K562 (cell line): ENCODE measurements at regions not wholly inside any gene's neighbourhood (a gene's known extent, or its start where the extent isn't known, plus 50 kb on each side); places are given as distances from the start of the nearest gene placed in this dataset.

Experiments used
- ATAC-seq: fragments of 200-7000 bp; cut with Tn5 transposase; 3 replicates; pipeline ENCODE4 v1.9.1; 2020; ENCODE audit warnings: moderate library complexity
- BruUV-seq: library from RNA; stranded (reverse); fragments of 400-500 nt; replicated peaks from 2 replicates; lab custom pipeline; 2021; lab: Mats Ljungman, UMichigan
- CTCF ChIA-PET: fragments of 300-600 bp; formaldehyde crosslinking; extraction: SDS; loops from one replicate; lab custom pipeline; 2021; ENCODE audit warnings: low intra/inter-chr PET ratio; lab: Yijun Ruan, JAX
- POLR2A ChIA-PET: fragments of 300-600, 350-650 bp; sonication (Branson Sonifier 250); formaldehyde crosslinking; extraction: SDS; loops from one replicate; lab custom pipeline; 2021; ENCODE audit warnings: antibody characterized with exemption, inconsistent platforms; lab: Yijun Ruan, JAX
- DNase-seq, 4 experiments: peaks; one replicate each; pipeline versions ENCODE4 v3.0.0 to v3.0.0-alpha.2; 2011 to 2018; ENCODE audit warnings: low spot score in 3 of 4, mixed read lengths in 3 of 4; ENCODE audit errors: extremely low read depth in 1 of 4
- FAIRE-seq: peaks from 2 replicates; lab custom pipeline; 2011; peaks lifted over from hg19 to GRCh38; lab: Jason Lieb, UNC
- H2AFZ ChIP-seq: 2 replicates; pipeline ENCODE4 v1.6.0; 2011; ENCODE audit warnings: low read depth, low read length, control low read depth, inconsistent platforms
- H3K27ac ChIP-seq: fragments of 200-600 bp; 3 replicates; pipeline ENCODE4 v1.8.0; 2011; ENCODE audit warnings: low read depth, mild to moderate bottlenecking, control low read depth, inconsistent platforms, low read length, moderate library complexity, mixed read lengths; ENCODE audit errors: extremely low read depth
- H3K27me3 ChIP-seq, 2 experiments: fragments of 300-600 bp in 1 of 2; 2 replicates in 1 of 2; 3 replicates in 1 of 2; pipeline versions ENCODE4 v1.6.0 to v1.8.0; 2011; ENCODE audit warnings: inconsistent platforms in 2 of 2, low read length in 2 of 2, mild to moderate bottlenecking in 1 of 2, mixed read lengths in 1 of 2, moderate library complexity in 1 of 2; ENCODE audit not compliant: control insufficient read depth in 2 of 2, insufficient read depth in 2 of 2
- H3K36me3 ChIP-seq: fragments of 300-600 bp; 3 replicates; pipeline ENCODE4 v1.8.0; 2011; ENCODE audit warnings: mild to moderate bottlenecking, low read length, inconsistent platforms; ENCODE audit not compliant: control insufficient read depth, insufficient read depth
- H3K4me1 ChIP-seq, 2 experiments: fragments of 200-600 bp in 1 of 2; replicated peaks in 1 of 2; 2 replicates in 1 of 2; 3 replicates in 1 of 2; pipeline versions ENCODE4 v1.5.1 to v1.8.0; 2011; ENCODE audit warnings: inconsistent platforms in 2 of 2, low read length in 2 of 2, mild to moderate bottlenecking in 1 of 2, mixed read lengths in 1 of 2, moderate library complexity in 1 of 2; ENCODE audit not compliant: control insufficient read depth in 2 of 2, insufficient read depth in 2 of 2
- H3K4me2 ChIP-seq: 2 replicates; pipeline ENCODE4 v1.6.1; 2011; ENCODE audit warnings: low read length, control low read depth, inconsistent platforms, mixed read lengths; ENCODE audit not compliant: insufficient read depth
- H3K4me3 ChIP-seq: fragments of 200-600 bp; sonication (generic), shearing (Covaris generic); 2 replicates; pipeline ENCODE4 v1.5.1; 2016; ENCODE audit warnings: control low read depth, inconsistent platforms
- H3K79me2 ChIP-seq: fragments of 200-600 bp; 3 replicates; pipeline ENCODE4 v1.8.0; 2011; ENCODE audit warnings: low read length, inconsistent platforms; ENCODE audit not compliant: control insufficient read depth, insufficient read depth
- H3K9ac ChIP-seq, 2 experiments: 2 replicates each; pipeline versions ENCODE4 v1.6.0 to v1.6.1; 2011; ENCODE audit warnings: low read depth in 2 of 2, low read length in 2 of 2, control low read depth in 1 of 2, inconsistent platforms in 1 of 2, mild to moderate bottlenecking in 1 of 2, mixed read lengths in 1 of 2; ENCODE audit not compliant: insufficient read depth in 1 of 2
- H3K9me1 ChIP-seq: one replicate; pipeline ENCODE4 v1.6.0; 2011; ENCODE audit warnings: inconsistent platforms, mild to moderate bottlenecking, low read length, moderate library complexity; ENCODE audit not compliant: control insufficient read depth, insufficient read depth
- H3K9me3 ChIP-seq: replicated peaks from 2 replicates; pipeline ENCODE4 v1.5.1; 2011; ENCODE audit warnings: low read depth, low read length, inconsistent platforms; ENCODE audit not compliant: control insufficient read depth, insufficient read depth
- H4K20me1 ChIP-seq: replicated peaks from 2 replicates; pipeline ENCODE4 v1.6.1; 2011; ENCODE audit warnings: low read length, inconsistent platforms, mixed read lengths; ENCODE audit not compliant: control insufficient read depth, insufficient read depth
- AFF1 ChIP-seq, 2 experiments: fragments of 450-650 bp; IDR thresholded peaks; 2 replicates each; pipeline ENCODE4 v1.6.1; 2018; ENCODE audit warnings: mild to moderate bottlenecking in 2 of 2, low read depth in 1 of 2; ENCODE audit not compliant: partially characterized antibody in 2 of 2
- CBFA2T3 ChIP-seq: fragments of 450-650 bp; IDR thresholded peaks from 2 replicates; pipeline ENCODE4 v1.6.1; 2017
- CTCF ChIP-seq, 3 experiments: IDR thresholded peaks in 2 of 3; conservative IDR thresholded peaks in 1 of 3; 2 replicates each; pipeline ENCODE4 v1.5.1; 2011 to 2012; ENCODE audit warnings: low read length in 3 of 3, mild to moderate bottlenecking in 3 of 3, control low read depth in 2 of 3, improper control_type of control experiment in 1 of 3, inconsistent platforms in 1 of 3, low read depth in 1 of 3, mixed read lengths in 1 of 3, moderate library complexity in 1 of 3; ENCODE audit not compliant: insufficient read depth in 2 of 3
- FIP1L1 ChIP-seq: fragments of 200-400 bp; formaldehyde crosslinking; IDR thresholded peaks from 2 replicates; pipeline ENCODE4 v1.6.1; 2018; ENCODE audit warnings: mild to moderate bottlenecking, low read depth, low read length; ENCODE audit not compliant: poor library complexity, severe bottlenecking
- FOXA3 ChIP-seq, 2 experiments: fragments of 450-650 bp in 1 of 2; sonication (generic) in 1 of 2; formaldehyde crosslinking; IDR thresholded peaks in 1 of 2; conservative IDR thresholded peaks in 1 of 2; 2 replicates each; pipeline versions ENCODE4 v1.4.0 to v1.8.0; 2020 to 2022; ENCODE audit warnings: mild to moderate bottlenecking in 2 of 2, missing genetic modification reagents in 1 of 2
- HEY1 ChIP-seq: fragments of 250-450 bp; sonication (Bioruptor Pico); IDR thresholded peaks from 2 replicates; pipeline ENCODE4 v1.5.0; 2020; ENCODE audit warnings: mild to moderate bottlenecking, moderate library complexity, borderline replicate concordance
- HOXB6 ChIP-seq: fragments of 250-450 bp; sonication (Bioruptor Pico); IDR thresholded peaks from 2 replicates; pipeline ENCODE4 v1.5.1; 2022; ENCODE audit warnings: mild to moderate bottlenecking, borderline replicate concordance
- MTA2 ChIP-seq: fragments of 450-650 bp; IDR thresholded peaks from 2 replicates; pipeline ENCODE4 v1.6.1; 2016; ENCODE audit warnings: low read depth
- POLR2B ChIP-seq: fragments of 450-650 bp; IDR thresholded peaks from 2 replicates; pipeline ENCODE4 v1.6.1; 2018; ENCODE audit warnings: low read depth; ENCODE audit not compliant: partially characterized antibody
- SRSF3 ChIP-seq: fragments of 200-400 bp; formaldehyde crosslinking; IDR thresholded peaks from 2 replicates; pipeline ENCODE4 v1.6.1; 2016; ENCODE audit warnings: mild to moderate bottlenecking, low read length, moderate library complexity; ENCODE audit not compliant: insufficient read depth
- TBL1XR1 ChIP-seq, 2 experiments: IDR thresholded peaks; 2 replicates each; pipeline ENCODE4 v1.6.1; 2012; ENCODE audit warnings: improper control_type of control experiment in 2 of 2, low read length in 2 of 2, mild to moderate bottlenecking in 1 of 2
- ZBED1 ChIP-seq: IDR thresholded peaks from 2 replicates; pipeline ENCODE4 v1.6.1; 2014
- ZNF444 ChIP-seq: fragments of 250-450 bp; sonication (Bioruptor Pico); IDR thresholded peaks from 2 replicates; pipeline ENCODE4 v1.4.0; 2020; ENCODE audit warnings: mild to moderate bottlenecking, moderate library complexity
- WGBS: fragments of 100-300 bp; shearing (Covaris generic); methylation state at CpG from one replicate; pipeline ENCODE4 v1.1.6; 2016; ENCODE audit warnings: low coverage, mixed read lengths; ENCODE audit not compliant: insufficient coverage; ENCODE audit errors: missing lambda C conversion rate; 5-methylcytosine and 5-hydroxymethylcytosine counted together
- in situ Hi-C: fragments of 300-500 bp; cut with MboI; formaldehyde crosslinking; loops from 4 replicates; pipeline ENCODE4 v1.15.0; 2018; ENCODE audit warnings: inconsistent platforms, mixed read lengths
- intact Hi-C: fragments of 100-400 bp; cut with micrococcal nuclease; formaldehyde crosslinking; loops from 2 replicates; pipeline ENCODE4 v1.14.2; 2022
- TF ChIP-seq, protein P1 (sequence below): fragments of 450-650 bp; IDR thresholded peaks from 2 replicates; pipeline ENCODE4 v1.6.1; 2016; ENCODE audit warnings: low read depth, mild to moderate bottlenecking, moderate library complexity

DNA sequence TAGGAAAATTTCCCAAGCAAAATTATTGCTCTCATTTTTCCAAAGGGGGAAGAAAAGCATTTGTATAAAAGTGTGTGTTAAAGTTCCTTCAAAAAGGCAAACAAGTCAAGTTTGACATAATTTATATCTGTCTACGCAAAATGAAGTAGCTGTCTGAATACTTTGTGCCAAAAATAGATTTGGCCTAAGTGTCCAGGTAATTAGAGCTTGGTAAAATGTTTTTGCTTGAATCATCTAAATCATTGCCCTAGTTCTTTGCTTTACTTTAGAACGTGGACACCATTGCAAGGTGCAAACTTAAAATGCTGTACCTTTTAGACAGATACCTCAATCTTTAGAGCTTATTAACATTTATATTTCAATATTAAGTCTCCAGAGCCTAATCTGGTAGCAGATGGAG is 97.6 kb upstream of the MAPRE2 start:
- 5% methylated on average over 2 of the region's 2 CpGs for WGBS
- BruUV-seq: no TSS peak
- Histone ChIP-seq H4K20me1 (no peaks in the 10 kb centered on the region), H3K36me3 (no peaks in the 10 kb centered on the region), H3K4me2 (no peak overlapping the region), H3K9me3 (no peaks in the 10 kb centered on the region), H3K27ac (no peak overlapping the region), H3K79me2 (no peaks in the 10 kb centered on the region), H3K27me3 (no peaks in the 10 kb centered on the region), H3K4me1 (0 out of 5 replicates have a peak, but pooled peaks cover 0 to 4% of the 10 kb centered on the region in 2 experiments), H3K9me1 (no peaks in the 10 kb centered on the region), H3K4me3 (no peak overlapping the region), H2AFZ (no peak overlapping the region), H3K9ac (no peak overlapping the region)
- CTCF ChIA-PET: interaction anchor here (0.7 kb wide), 1 partner anchor 813 kb away, joined by 3 read pairs; no protein-coding TSS in a partner anchor
- in situ Hi-C loops: no loop called here
- POLR2A ChIA-PET: interaction anchor here (0.5 to 2.2 kb wide), 3 partner anchors 10 to 157 kb away, joined by 3 to 9 read pairs (median 5); no protein-coding TSS in a partner anchor
- intact Hi-C loops: no loop called here
- DNase-seq (no peak), ATAC-seq (no peak), FAIRE-seq (no peak)
- TF ChIP-seq FIP1L1: no peak
- TF ChIP-seq, protein P1, sequence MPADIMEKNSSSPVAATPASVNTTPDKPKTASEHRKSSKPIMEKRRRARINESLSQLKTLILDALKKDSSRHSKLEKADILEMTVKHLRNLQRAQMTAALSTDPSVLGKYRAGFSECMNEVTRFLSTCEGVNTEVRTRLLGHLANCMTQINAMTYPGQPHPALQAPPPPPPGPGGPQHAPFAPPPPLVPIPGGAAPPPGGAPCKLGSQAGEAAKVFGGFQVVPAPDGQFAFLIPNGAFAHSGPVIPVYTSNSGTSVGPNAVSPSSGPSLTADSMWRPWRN: no peak
- TF ChIP-seq HEY1 (CRISPR knock-in tag): no peak
- TF ChIP-seq SRSF3: no peak
- no peak for TF ChIP-seq CTCF (IDR thresholded peaks at IDR 0.05 in 2 of 3, conservative IDR thresholded peaks at IDR 0.05 in 1 of 3; ENCODE audit: insufficient read depth in 2 of 3, low read depth in 1 of 3, low read length in 3 of 3)
- no peak for TF ChIP-seq FOXA3 (CRISPR knock-in tag; conservative IDR thresholded peaks at IDR 0.05 in 1 of 2, IDR thresholded peaks at IDR 0.05 in 1 of 2)
- no peak for TF ChIP-seq TBL1XR1 (IDR thresholded peaks at IDR 0.05; ENCODE audit: low read length in 2 of 2)
- no peak for TF ChIP-seq MTA2
- TF ChIP-seq ZNF444 (CRISPR knock-in tag): no peak
- no peak for TF ChIP-seq ZBED1
- no peak for TF ChIP-seq CBFA2T3
- no peak for TF ChIP-seq AFF1 (IDR thresholded peaks at IDR 0.05; ENCODE audit: low read depth in 1 of 2, partially characterized antibody in 2 of 2)
- TF ChIP-seq POLR2B: no peak
- no peak for TF ChIP-seq HOXB6 (CRISPR knock-in tag)
